Liver (tissue), 8 donors: ENCODE measurements at regions not wholly inside any gene's neighbourhood (a gene's known extent, or its start where the extent isn't known, plus 50 kb on each side); places are given as distances from the start of the nearest gene placed in this dataset.

Experiments
- DNase-seq: peaks from one replicate; pipeline ENCODE4 v3.0.0-alpha.2; 2017; ENCODE audit warnings: low spot score
- H3K27ac ChIP-seq, 2 donors: one replicate each; pipeline ENCODE4 v1.7.0; 2013; ENCODE audit warnings: inconsistent platforms in 2 of 2, low read length in 2 of 2, control low read depth in 1 of 2, low read depth in 1 of 2, mild to moderate bottlenecking in 1 of 2
- H3K27me3 ChIP-seq, 4 donors: one replicate each; pipeline versions ENCODE4 v1.6.1 to v1.7.0; 2013; ENCODE audit warnings: low read length in 3 of 4, inconsistent platforms in 1 of 4, mild to moderate bottlenecking in 1 of 4, moderate library complexity in 1 of 4; ENCODE audit not compliant: control insufficient read depth in 4 of 4, insufficient read depth in 4 of 4
- H3K36me3 ChIP-seq, 4 donors: one replicate each; pipeline versions ENCODE4 v1.6.1 to v1.7.0; 2013; ENCODE audit warnings: low read length in 3 of 4, mild to moderate bottlenecking in 3 of 4, low read depth in 1 of 4, moderate library complexity in 1 of 4; ENCODE audit not compliant: control insufficient read depth in 4 of 4, insufficient read depth in 3 of 4
- H3K4me1 ChIP-seq, 4 donors: one replicate each; pipeline versions ENCODE4 v1.6.1 to v1.7.0; 2013; ENCODE audit warnings: low read length in 3 of 4, mild to moderate bottlenecking in 3 of 4, moderate library complexity in 1 of 4; ENCODE audit not compliant: control insufficient read depth in 4 of 4, insufficient read depth in 4 of 4
- H3K4me3 ChIP-seq, 3 donors: one replicate each; pipeline versions ENCODE4 v1.6.1 to v1.7.0; 2013; ENCODE audit warnings: low read length in 3 of 3, control low read depth in 1 of 3, low read depth in 1 of 3, mild to moderate bottlenecking in 1 of 3
- H3K9ac ChIP-seq, 2 donors: one replicate each; pipeline ENCODE4 v1.7.0; 2013; ENCODE audit warnings: low read length in 2 of 2, mild to moderate bottlenecking in 2 of 2, moderate library complexity in 2 of 2, control low read depth in 1 of 2, low read depth in 1 of 2
- H3K9me3 ChIP-seq, 4 donors: one replicate each; pipeline versions ENCODE4 v1.6.1 to v1.7.0; 2013; ENCODE audit warnings: low read length in 3 of 4; ENCODE audit not compliant: control insufficient read depth in 4 of 4
- ATF3 ChIP-seq: IDR thresholded peaks from 2 replicates; pipeline ENCODE4 v1.6.1; 2016; ENCODE audit warnings: antibody characterized with exemption
- CTCF ChIP-seq: fragments of 150-350 bp; IDR thresholded peaks from 2 replicates; pipeline ENCODE4 v1.5.1; 2017; ENCODE audit warnings: improper control_type of control experiment, low read depth, low read length; ENCODE audit not compliant: missing input control
- EGR1 ChIP-seq, 2 donors: IDR thresholded peaks; 2 replicates each; pipeline ENCODE4 v1.6.1; 2016 to 2018; ENCODE audit warnings: antibody characterized with exemption in 2 of 2, low read depth in 2 of 2
- FOXA1 ChIP-seq: IDR thresholded peaks from 2 replicates; pipeline ENCODE4 v1.6.1; 2016; ENCODE audit warnings: antibody characterized with exemption
- FOXA2 ChIP-seq: IDR thresholded peaks from 2 replicates; pipeline ENCODE4 v1.6.1; 2016; ENCODE audit warnings: antibody characterized with exemption
- GABPA ChIP-seq, 2 donors: IDR thresholded peaks in 1 of 2; conservative IDR thresholded peaks in 1 of 2; 2 replicates each; pipeline ENCODE4 v1.6.1; 2016; ENCODE audit warnings: antibody characterized with exemption in 2 of 2, mild to moderate bottlenecking in 1 of 2, moderate library complexity in 1 of 2
- HNF4A ChIP-seq, 2 donors: conservative IDR thresholded peaks; 2 replicates each; pipeline ENCODE4 v1.6.1; 2016; ENCODE audit warnings: antibody characterized with exemption in 2 of 2, mild to moderate bottlenecking in 2 of 2
- HNF4G ChIP-seq: IDR thresholded peaks from 2 replicates; pipeline ENCODE4 v1.6.1; 2016; ENCODE audit warnings: antibody characterized with exemption
- JUND ChIP-seq, 2 donors: IDR thresholded peaks; 2 replicates each; pipeline ENCODE4 v1.6.1; 2016; ENCODE audit warnings: antibody characterized with exemption in 2 of 2
- MAX ChIP-seq: IDR thresholded peaks from 2 replicates; pipeline ENCODE4 v1.6.1; 2016; ENCODE audit warnings: antibody characterized with exemption
- NR2F2 ChIP-seq: IDR thresholded peaks from 2 replicates; pipeline ENCODE4 v1.6.1; 2016; ENCODE audit warnings: antibody characterized with exemption
- RAD21 ChIP-seq, 2 donors: IDR thresholded peaks; 2 replicates each; pipeline ENCODE4 v1.6.1; 2016; ENCODE audit warnings: antibody characterized with exemption in 2 of 2, mild to moderate bottlenecking in 2 of 2
- REST ChIP-seq: IDR thresholded peaks from 2 replicates; pipeline ENCODE4 v1.6.1; 2016; ENCODE audit warnings: antibody characterized with exemption, mild to moderate bottlenecking
- RXRA ChIP-seq, 2 donors: IDR thresholded peaks; 2 replicates each; pipeline ENCODE4 v1.6.1; 2017 to 2018; ENCODE audit warnings: antibody characterized with exemption in 2 of 2, mild to moderate bottlenecking in 1 of 2
- SP1 ChIP-seq: IDR thresholded peaks from 2 replicates; pipeline ENCODE4 v1.6.1; 2018; ENCODE audit warnings: antibody characterized with exemption, mild to moderate bottlenecking
- TAF1 ChIP-seq: conservative IDR thresholded peaks from 2 replicates; pipeline ENCODE4 v1.6.1; 2016; ENCODE audit warnings: antibody characterized with exemption, mild to moderate bottlenecking
- YY1 ChIP-seq: IDR thresholded peaks from 2 replicates; pipeline ENCODE4 v1.6.1; 2016; ENCODE audit warnings: antibody characterized with exemption, mild to moderate bottlenecking
- ZBTB33 ChIP-seq: IDR thresholded peaks from 2 replicates; pipeline ENCODE4 v1.6.1; 2016; ENCODE audit warnings: antibody characterized with exemption
- WGBS: extraction: QIAGEN DNeasy Blood & Tissue Kit; methylation state at CpG from one replicate; pipeline ENCODE4 v1.1.7; 2013; 5-methylcytosine and 5-hydroxymethylcytosine counted together
- donor health status: healthy.
- donor health status: healthy.
- donor health status: healthy.
- donor health status: healthy.
- donor health status: healthy.

GRCh38 chr10:84789026-84789425, 460.6 kb downstream of the CCSER2 start:
- no peak for DNase-seq
- Histone ChIP-seq H3K36me3 (no peaks in the 10 kb centered on the region), H3K9ac (no peak overlapping the region), H3K27me3 (no peaks in the 10 kb centered on the region), H3K4me3 (no peak overlapping the region), H3K9me3 (no peaks in the 10 kb centered on the region), H3K4me1 (no peaks in the 10 kb centered on the region), H3K27ac (no peak overlapping the region)
- TF ChIP-seq RXRA (IDR thresholded peaks at IDR 0.05) (no peak), MAX (no peak), HNF4G (no peak), NR2F2 (no peak), GABPA (IDR thresholded peaks at IDR 0.05 in 1 of 2, conservative IDR thresholded peaks at IDR 0.05 in 1 of 2) (no peak), TAF1 (no peak), ZBTB33 (no peak), HNF4A (conservative IDR thresholded peaks at IDR 0.05) (no peak), RAD21 (IDR thresholded peaks at IDR 0.05) (no peak), CTCF (no peak), ATF3 (no peak), REST (no peak), FOXA2 (no peak), EGR1 (IDR thresholded peaks at IDR 0.05; ENCODE audit: low read depth in 2 of 2) (no peak), YY1 (no peak), FOXA1 (no peak), SP1 (no peak), JUND (IDR thresholded peaks at IDR 0.05) (no peak)
- WGBS, result 92% methylated on average over 2 of the region's 2 CpGs
